ENCODE measurements at regions not wholly inside any gene's neighbourhood (a gene's known extent, or its start where the extent isn't known, plus 50 kb on each side); places are given as distances from the start of the nearest gene placed in this dataset.

- CTCF ChIA-PET = interaction anchor here (1.0 kb wide), 1 partner anchor 111 kb away, joined by 3 read pairs; no protein-coding TSS in a partner anchor
- FAIRE-seq (no peak), DNase-seq (ENCODE audit: low read depth, low spot score) (no peak)
- Histone ChIP-seq H3K79me2 (ENCODE audit: control insufficient read depth, insufficient read depth, low read length) (no peaks in the 10 kb centered on the region), H3K9ac (replicated peaks; ENCODE audit: extremely low read depth, insufficient read depth, low read length) (no peak overlapping the region), H3K4me2 (ENCODE audit: insufficient read depth, low read length) (no peak overlapping the region), H3K9me1 (replicated peaks; ENCODE audit: control insufficient read depth, extremely low read depth, insufficient read depth, low read length) (no peaks in the 10 kb centered on the region), H3K4me1 (ENCODE audit: control insufficient read depth, extremely low read depth, insufficient read depth, low read length) (no peaks in the 10 kb centered on the region), H3K27ac (ENCODE audit: insufficient read depth, low read depth, low read length) (no peak overlapping the region), H3K36me3 (ENCODE audit: control insufficient read depth in 2 of 2, extremely low read depth in 1 of 2, insufficient read depth in 2 of 2, low read length in 2 of 2) (no peaks in the 10 kb centered on the region), H3K9me3 (replicated peaks; ENCODE audit: control insufficient read depth, insufficient read depth, low read length) (no peaks in the 10 kb centered on the region), H2AFZ (ENCODE audit: low read depth, low read length) (no peak overlapping the region), H3K27me3 (ENCODE audit: control insufficient read depth in 2 of 2, insufficient read depth in 2 of 2, low read length in 2 of 2) (no peaks in the 10 kb centered on the region), H3K4me3 (replicated peaks in 1 of 3; ENCODE audit: insufficient read depth in 1 of 3, low read depth in 1 of 3, low read length in 3 of 3) (no peak overlapping the region), H4K20me1 (replicated peaks; ENCODE audit: control insufficient read depth, extremely low read depth, insufficient read depth, low read length) (no peaks in the 10 kb centered on the region)
- BruUV-seq (replicated peaks) = no TSS peak
- POLR2A ChIA-PET = no interaction called here
- intact Hi-C loops (cut with micrococcal nuclease) (no loop called here), dilution Hi-C loops (cut with MboI; ENCODE audit: extremely low pct_ligation_motif_present, low sequenced_read_pairs) (no loop called here)
- TF ChIP-seq CTCF (IDR thresholded peaks at IDR 0.05; ENCODE audit: extremely low read depth in 1 of 2, insufficient read depth in 1 of 2, low read depth in 1 of 2, low read length in 2 of 2) = no peak
- no peak for TF ChIP-seq POLR2A (IDR thresholded peaks at IDR 0.05; ENCODE audit: low read depth, low read length)
- no peak for TF ChIP-seq POLR2AphosphoS5 (IDR thresholded peaks at IDR 0.05; ENCODE audit: insufficient read depth, low read depth, low read length)
- TF ChIP-seq GATA2 (IDR thresholded peaks at IDR 0.05; ENCODE audit: insufficient read depth, insufficient read length, low read depth, low read length) = no peak
- TF ChIP-seq MAX (IDR thresholded peaks at IDR 0.05; ENCODE audit: insufficient read depth, insufficient read length) = no peak
- no peak for TF ChIP-seq EZH2 (IDR thresholded peaks at IDR 0.05; ENCODE audit: borderline replicate concordance, low read depth, low read length, severe bottlenecking)
- no peak for TF ChIP-seq JUN (IDR thresholded peaks at IDR 0.05; ENCODE audit: borderline replicate concordance, insufficient read depth, insufficient read length, low read depth)
- no peak for TF ChIP-seq MYC (IDR thresholded peaks at IDR 0.05; ENCODE audit: low read depth, low read length)
- no peak for TF ChIP-seq FOS (IDR thresholded peaks at IDR 0.05; ENCODE audit: borderline replicate concordance, insufficient read depth, low read length)
Measured at GRCh38 chr11:69403556-69404215, 77.8 kb upstream of the LINC01488 start.
